ENCODE measurements at regions not wholly inside any gene's neighbourhood (a gene's known extent, or its start where the extent isn't known, plus 50 kb on each side); places are given as distances from the start of the nearest gene placed in this dataset.

- no peak overlapping the region for H2AK5ac ChIP-seq (ENCODE audit: insufficient read length, low read length)
- no peak for DNase-seq
These were observed 530.7 kb downstream of the ZNF804A start for GRCh38 chr2:185128996-185129395.

More at GRCh38 chr2:185128996-185129395, 530.7 kb downstream of the ZNF804A start:
- Histone ChIP-seq H2BK20ac (ENCODE audit: low read depth, low read length, poor library complexity, severe bottlenecking) (no peak overlapping the region), H2BK120ac (ENCODE audit: low read depth, low read length, poor library complexity, severe bottlenecking) (no peak overlapping the region), H3K4me2 (ENCODE audit: insufficient read depth, insufficient read length, low read length) (no peak overlapping the region), H2BK12ac (ENCODE audit: insufficient read length, low read depth, low read length) (no peak overlapping the region), H3K23ac (ENCODE audit: insufficient read length, low read depth, low read length) (no peak overlapping the region), H4K5ac (ENCODE audit: insufficient read length, low read depth, low read length) (no peak overlapping the region), H3K9me3 (ENCODE audit: control insufficient read depth, low read depth, low read length) (no peaks in the 10 kb centered on the region), H3K56ac (ENCODE audit: insufficient read length, low read depth, low read length) (no peak overlapping the region), H2AFZ (ENCODE audit: low read length) (no peak overlapping the region), H3K9ac (ENCODE audit: extremely low read depth, insufficient read length, low read length) (no peak overlapping the region), H3K79me1 (ENCODE audit: insufficient read depth, low read depth, low read length, poor library complexity, severe bottlenecking) (no peaks in the 10 kb centered on the region), H3T11ph (ENCODE audit: low read length) (no peak overlapping the region), H3K18ac (ENCODE audit: insufficient read length, low read depth, low read length) (no peak overlapping the region), H3K14ac (ENCODE audit: insufficient read depth, low read length) (no peak overlapping the region), H4K8ac (replicated peaks; ENCODE audit: insufficient read length, low read depth, low read length) (no peak overlapping the region), H3K4ac (ENCODE audit: low read depth, low read length) (no peak overlapping the region), H4K20me1 (ENCODE audit: control insufficient read depth, insufficient read depth, insufficient read length) (no peaks in the 10 kb centered on the region), H2BK5ac (ENCODE audit: insufficient read length, low read length) (no peak overlapping the region), H4K91ac (ENCODE audit: insufficient read length, low read depth, low read length) (no peak overlapping the region), H2BK15ac (ENCODE audit: low read depth, low read length) (no peak overlapping the region), H3K23me2 (ENCODE audit: insufficient read length, low read depth, low read length, poor library complexity, severe bottlenecking) (no peaks in the 10 kb centered on the region), H3K27ac (ENCODE audit: insufficient read length, low read depth, low read length) (no peak overlapping the region), H3K27me3 (ENCODE audit: insufficient read depth, low read length) (no peaks in the 10 kb centered on the region), H3K4me1 (ENCODE audit: insufficient read depth, low read length) (no peaks in the 10 kb centered on the region), H3K79me2 (ENCODE audit: insufficient read depth, low read length) (no peaks in the 10 kb centered on the region)
- no CpG with 5 or more reads among the region's 2 CpGs for WGBS (ENCODE audit: extremely low coverage, insufficient read length, low lambda C conversion rate)
- H3K36me3 Mint-ChIP-seq (ENCODE audit: insufficient read depth in 1 of 3, low read depth in 3 of 3), result no peaks in the 10 kb centered on the region
- no peaks in the 10 kb centered on the region; a peak in 1 of 5 replicates for H3K9me3 Mint-ChIP-seq
- no peak for TF ChIP-seq CTCF (conservative IDR thresholded peaks at IDR 0.05)
- no peak overlapping the region for H3K27ac Mint-ChIP-seq
- H3K4me1 Mint-ChIP-seq, result peaks cover 0 to 6% of the 10 kb centered on the region in 2 experiments; a peak in 1 of 4 replicates
- H3K4me3 Mint-ChIP-seq, result no peak overlapping the region
- H3K27me3 Mint-ChIP-seq (ENCODE audit: low read depth), result no peaks in the 10 kb centered on the region

Measured in H9 (cell line).